PC-9 (cell line): ENCODE measurements at regions not wholly inside any gene's neighbourhood (a gene's known extent, or its start where the extent isn't known, plus 50 kb on each side); places are given as distances from the start of the nearest gene placed in this dataset.
"Not testable (repeated sequence)": the region's sequence is repeated elsewhere in the genome, so short reads cannot be mapped to it uniquely, and the experiment has no call there.

Experiments used
- BruUV-seq: library from RNA; stranded (reverse); fragments of 400-500 nt; replicated peaks from 2 replicates; lab custom pipeline; 2021; lab: Mats Ljungman, UMichigan
- CTCF ChIA-PET: fragments of 300-600 bp; sonication (Branson Sonifier 250); formaldehyde crosslinking; loops from one replicate; lab custom pipeline; 2022; ENCODE audit warnings: antibody characterized with exemption; lab: Charles Lee
- POLR2A ChIA-PET: fragments of 300-600 bp; sonication (Branson Sonifier 250); formaldehyde crosslinking; loops from one replicate; lab custom pipeline; 2022; ENCODE audit warnings: antibody characterized with exemption; ENCODE audit not compliant: unreplicated experiment; lab: Charles Lee
- DNase-seq, 2 experiments: peaks; one replicate each; pipeline versions ENCODE4 v3.0.0 to v3.0.0-alpha.2; 2015 to 2022; ENCODE audit warnings: mixed read lengths in 1 of 2
- H2AFZ ChIP-seq: fragments of 200-600 bp; sonication (generic); 2 replicates; pipeline ENCODE4 v1.8.1; 2017; ENCODE audit warnings: antibody characterized with exemption
- H3F3A ChIP-seq: fragments of 200-600 bp; sonication (generic); 2 replicates; pipeline ENCODE4 v1.8.1; 2017; ENCODE audit warnings: antibody characterized with exemption, mild to moderate bottlenecking, low read depth; ENCODE audit not compliant: insufficient read depth
- H3K27ac ChIP-seq: fragments of 200-600 bp; sonication (generic); 2 replicates; pipeline ENCODE4 v1.6.1; 2016; ENCODE audit warnings: mixed run types
- H3K27me3 ChIP-seq: fragments of 200-600 bp; sonication (generic); 2 replicates; pipeline ENCODE4 v1.6.1; 2016; ENCODE audit warnings: low read depth, mixed run types; ENCODE audit not compliant: insufficient read depth
- H3K36me3 ChIP-seq: fragments of 200-600 bp; sonication (generic); 2 replicates; pipeline ENCODE4 v1.6.1; 2016; ENCODE audit warnings: low read depth, mixed run types
- H3K4me1 ChIP-seq: fragments of 200-600 bp; sonication (generic); replicated peaks from 2 replicates; pipeline ENCODE4 v1.6.1; 2016; ENCODE audit warnings: mixed run types; ENCODE audit not compliant: insufficient read depth
- H3K4me2 ChIP-seq: fragments of 200-600 bp; sonication (generic); 2 replicates; pipeline ENCODE4 v1.6.1; 2017; ENCODE audit warnings: mixed run types
- H3K4me3 ChIP-seq: fragments of 200-600 bp; sonication (generic); 2 replicates; pipeline ENCODE4 v1.6.1; 2016; ENCODE audit warnings: mixed run types
- H3K79me2 ChIP-seq: fragments of 200-600 bp; sonication (generic); 2 replicates; pipeline ENCODE4 v1.6.1; 2017; ENCODE audit warnings: low read depth, mixed run types
- H3K9me2 ChIP-seq: fragments of 200-600 bp; sonication (generic); 2 replicates; pipeline ENCODE4 v1.8.1; 2017; ENCODE audit warnings: mild to moderate bottlenecking; ENCODE audit not compliant: insufficient read depth
- H3K9me3 ChIP-seq: fragments of 200-600 bp; sonication (generic); 2 replicates; pipeline ENCODE4 v1.8.1; 2016; ENCODE audit warnings: low read depth; ENCODE audit not compliant: insufficient read depth
- H4K20me1 ChIP-seq: fragments of 200-600 bp; sonication (generic); 2 replicates; pipeline ENCODE4 v1.8.1; 2017; ENCODE audit not compliant: insufficient read depth
- CTCF ChIP-seq: fragments of 200-600 bp; sonication (generic); conservative IDR thresholded peaks from 2 replicates; pipeline ENCODE4 v1.6.1; 2017; ENCODE audit warnings: mixed run types, antibody characterized with exemption, mild to moderate bottlenecking, moderate library complexity
- EZH2 ChIP-seq: fragments of 200-600 bp; sonication (generic); IDR thresholded peaks from 2 replicates; pipeline ENCODE4 v1.8.0; 2017; ENCODE audit warnings: antibody characterized with exemption, low read depth
- intact Hi-C: fragments of 100-400 bp; cut with micrococcal nuclease; formaldehyde crosslinking; loops from one replicate; pipeline ENCODE4 v1.10.0; 2022; ENCODE audit not compliant: unreplicated experiment

- Histone ChIP-seq H3K4me1 (peaks cover 6% of the 10 kb centered on the region; the same call in 1 of the 2 replicates), H3K9me3 (peaks cover 11% of the 10 kb centered on the region; the same call in 1 of the 2 replicates), H3K4me2 (no peak overlapping the region), H3K27me3 (no peaks in the 10 kb centered on the region), H4K20me1 (no peaks in the 10 kb centered on the region), H3K79me2 (no peaks in the 10 kb centered on the region), H3F3A (no peaks in the 10 kb centered on the region), H3K9me2 (no peaks in the 10 kb centered on the region), H2AFZ (peak overlapping the region; percentile 66; the same call in 1 of the 2 replicates), H3K36me3 (no peaks in the 10 kb centered on the region), H3K4me3 (no peak overlapping the region), H3K27ac (no peak overlapping the region)
- intact Hi-C loops, result no loop called here
- POLR2A ChIA-PET, result interaction anchor here (0.7 kb wide), 1 partner anchor 227 kb away, joined by 3 read pairs; no protein-coding TSS in a partner anchor
- no peak for DNase-seq
- no TSS peak for BruUV-seq
- TF ChIP-seq EZH2 (no peak), CTCF (no peak)
- CTCF ChIA-PET, result interaction anchor here (0.6 kb wide), 2 partner anchors 16 to 437 kb away, joined by 3 read pairs; no protein-coding TSS in a partner anchor
Measured at GRCh38 chr6:155765275-155766194, 309.9 kb upstream of the NOX3 start.

GRCh38 chr6:155762649-155763048, 307.0 kb upstream of the NOX3 start:
- H3K4me1 ChIP-seq, result peaks cover 6% of the 10 kb centered on the region; the same call in 1 of the 2 replicates
- ChIA-PET POLR2A (no interaction called here), CTCF (no interaction called here)
- H3K9me2 ChIP-seq, result no peaks in the 10 kb centered on the region
- H3K79me2 ChIP-seq, result no peaks in the 10 kb centered on the region
- no peak overlapping the region for H3K4me2 ChIP-seq
- H2AFZ ChIP-seq, result no peak overlapping the region
- BruUV-seq, result no TSS peak
- H3K9me3 ChIP-seq, result no peaks in the 10 kb centered on the region
- H4K20me1 ChIP-seq, result no peaks in the 10 kb centered on the region
- no peak for DNase-seq
- no peaks in the 10 kb centered on the region for H3F3A ChIP-seq
- H3K27ac ChIP-seq, result no peak overlapping the region
- H3K36me3 ChIP-seq, result no peaks in the 10 kb centered on the region
- no peak overlapping the region for H3K4me3 ChIP-seq
- TF ChIP-seq EZH2 (no peak), CTCF (no peak)
- H3K27me3 ChIP-seq, result no peaks in the 10 kb centered on the region
- intact Hi-C loops, result no loop called here

- H3F3A ChIP-seq, result no peaks in the 10 kb centered on the region
- no peaks in the 10 kb centered on the region for H3K9me3 ChIP-seq
- CTCF ChIA-PET, result no interaction called here
- no peak overlapping the region for H3K27ac ChIP-seq
- no peak overlapping the region for H3K4me3 ChIP-seq
- H4K20me1 ChIP-seq, result no peaks in the 10 kb centered on the region
- H3K4me2 ChIP-seq, result no peak overlapping the region
- no peaks in the 10 kb centered on the region for H3K79me2 ChIP-seq
- no peaks in the 10 kb centered on the region for H3K36me3 ChIP-seq
- BruUV-seq, result no TSS peak
- no peak for DNase-seq
- H3K27me3 ChIP-seq, result no peaks in the 10 kb centered on the region
- POLR2A ChIA-PET, result no interaction called here
- H3K4me1 ChIP-seq, result no peaks in the 10 kb centered on the region
- intact Hi-C loops, result no loop called here
- H2AFZ ChIP-seq, result no peak overlapping the region
- TF ChIP-seq CTCF, result no peak
- no peak for TF ChIP-seq EZH2
- H3K9me2 ChIP-seq, result no peaks in the 10 kb centered on the region
Measured at GRCh38 chr6:155755452-155755851, 299.8 kb upstream of the NOX3 start.

- H2AFZ ChIP-seq, result peak overlapping the region; percentile 67; the same call in 1 of the 2 replicates
- H3K4me3 ChIP-seq, H4K20me1 ChIP-seq, H3F3A ChIP-seq, H3K4me2 ChIP-seq, H3K9me2 ChIP-seq, H3K4me1 ChIP-seq, DNase-seq, POLR2A ChIA-PET, H3K9me3 ChIP-seq, H3K27me3 ChIP-seq, H3K79me2 ChIP-seq, BruUV-seq, H3K27ac ChIP-seq, intact Hi-C loops, CTCF ChIA-PET, H3K36me3 ChIP-seq: not testable (repeated sequence)
Measured at GRCh38 chr6:155748778-155749177, 293.1 kb upstream of the NOX3 start.
